T-helper 2 cell (primary cell): ENCODE measurements at regions not wholly inside any gene's neighbourhood (a gene's known extent, or its start where the extent isn't known, plus 50 kb on each side); places are given as distances from the start of the nearest gene placed in this dataset.

Source experiments
- DNase-seq, 5 experiments: peaks; one replicate each; pipeline versions ENCODE4 v3.0.0 to v3.0.0-alpha.2; 2012 to 2022

GRCh38 chr4:142974328-142974727, 128.2 kb upstream of the INPP4B start:
- no peak for DNase-seq

DNA sequence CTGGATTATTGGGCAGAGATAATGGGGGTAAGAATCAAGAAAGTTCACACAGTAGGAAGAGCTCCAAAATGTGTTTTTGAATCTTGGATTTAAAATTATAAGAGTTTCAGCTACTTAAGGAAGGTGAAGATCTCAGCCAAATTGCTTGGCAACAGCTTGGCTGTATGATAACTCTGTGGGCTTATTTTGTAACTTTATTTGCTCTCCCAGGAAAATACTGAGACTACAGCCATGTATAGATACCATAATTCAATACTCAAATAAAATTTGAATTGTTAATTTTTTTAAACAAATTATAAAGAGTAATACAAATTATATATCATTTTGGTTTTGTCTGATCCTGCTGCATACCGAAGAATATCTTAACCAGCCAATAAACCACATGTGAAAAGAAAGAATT, 129.5 kb upstream of the INPP4B start:
- DNase-seq = no peak

GRCh38 chr4:142976482-142976881, 130.4 kb upstream of the INPP4B start:
- no peak for DNase-seq

DNA sequence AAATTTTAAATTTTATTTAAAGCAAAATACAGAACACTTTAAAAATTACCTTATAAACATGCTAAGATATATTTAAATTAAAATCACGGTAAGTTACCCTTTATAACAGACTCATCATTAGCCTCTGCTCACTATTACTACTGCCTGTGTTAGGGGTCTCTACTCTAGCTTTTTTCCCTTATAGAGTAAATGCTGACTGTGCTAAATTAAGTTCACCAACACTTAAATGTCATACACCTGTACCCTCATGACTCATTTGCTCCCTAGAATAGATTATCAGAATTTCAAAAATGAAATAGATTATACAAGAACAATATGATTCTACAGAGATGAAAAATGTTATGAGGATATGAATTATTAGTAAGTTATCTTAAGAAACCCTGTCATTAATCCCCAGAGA, 131.1 kb upstream of the INPP4B start:
- DNase-seq = no peak

GRCh38 chr4:142983065-142983464, 137.0 kb upstream of the INPP4B start:
- DNase-seq = no peak

GRCh38 chr4:142983589-142983988, 137.5 kb upstream of the INPP4B start:
- no peak for DNase-seq

GRCh38 chr4:142984871-142985585, 138.9 kb upstream of the INPP4B start:
- DNase-seq = no peak

DNA sequence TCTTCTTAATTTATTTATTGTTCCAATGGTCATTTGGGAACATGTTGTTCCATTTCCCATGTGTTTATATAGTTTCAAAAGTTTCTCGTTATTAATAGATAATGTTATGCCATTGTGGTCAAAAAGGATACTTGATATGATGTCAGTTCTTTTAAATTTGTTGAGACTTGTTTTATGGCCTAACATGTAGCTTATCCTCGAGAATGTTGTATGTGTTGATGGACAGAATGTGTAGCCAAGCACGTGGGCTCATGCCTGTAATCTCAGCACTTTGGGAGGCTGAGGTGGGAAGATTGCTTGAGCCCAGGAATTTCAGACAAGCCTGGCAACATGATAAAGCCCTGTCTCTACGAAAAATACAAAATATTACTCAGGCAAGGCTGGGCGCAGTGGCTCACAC, 168.5 kb upstream of the USP38 start:
- DNase-seq = no peak

- no peak for DNase-seq
Measured at GRCh38 chr4:143017210-143017609, 167.5 kb upstream of the USP38 start.

DNA sequence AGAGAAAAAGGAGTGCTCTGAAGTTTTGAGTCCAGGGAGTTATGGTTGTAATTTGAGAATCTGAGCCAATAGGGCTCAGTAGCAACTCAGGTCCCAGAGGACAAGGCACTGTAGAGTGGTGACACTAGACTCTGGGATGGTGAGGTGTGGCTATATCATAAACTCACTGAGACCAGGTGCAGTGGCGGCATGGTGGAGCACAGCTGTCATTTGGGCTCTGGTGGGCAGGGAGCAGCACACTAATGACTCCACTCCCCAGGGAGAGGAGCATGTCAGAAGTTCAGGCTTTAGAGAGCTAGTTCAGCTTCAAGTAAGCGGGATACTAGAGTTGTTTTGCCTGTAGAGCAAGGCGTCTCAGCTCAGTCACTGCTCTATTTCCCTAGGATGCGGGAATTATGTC, 165.4 kb upstream of the USP38 start:
- DNase-seq = no peak

DNA sequence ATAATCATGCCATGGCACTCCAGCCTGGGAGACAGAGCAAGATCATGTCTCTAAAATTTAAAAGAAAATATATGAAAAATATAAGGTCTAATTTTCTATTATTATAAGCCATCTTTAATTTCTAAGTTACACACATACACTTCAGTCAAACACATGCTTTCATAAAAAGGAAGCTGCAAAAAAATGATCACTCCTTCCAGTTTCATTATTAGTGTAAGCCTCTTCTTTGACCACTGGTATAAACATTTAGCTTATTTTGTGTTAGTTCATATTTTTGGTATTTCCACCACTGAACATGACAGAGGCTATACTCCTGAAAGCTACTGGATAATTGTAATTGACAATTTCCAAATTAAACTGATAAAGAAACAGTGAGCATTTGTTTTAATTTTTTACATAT, 163.3 kb upstream of the USP38 start:
- peak in 1 of 5 experiments; percentile 29 for DNase-seq

- no peak for DNase-seq
Measured at GRCh38 chr4:143023239-143023918, 161.3 kb upstream of the USP38 start.

DNA sequence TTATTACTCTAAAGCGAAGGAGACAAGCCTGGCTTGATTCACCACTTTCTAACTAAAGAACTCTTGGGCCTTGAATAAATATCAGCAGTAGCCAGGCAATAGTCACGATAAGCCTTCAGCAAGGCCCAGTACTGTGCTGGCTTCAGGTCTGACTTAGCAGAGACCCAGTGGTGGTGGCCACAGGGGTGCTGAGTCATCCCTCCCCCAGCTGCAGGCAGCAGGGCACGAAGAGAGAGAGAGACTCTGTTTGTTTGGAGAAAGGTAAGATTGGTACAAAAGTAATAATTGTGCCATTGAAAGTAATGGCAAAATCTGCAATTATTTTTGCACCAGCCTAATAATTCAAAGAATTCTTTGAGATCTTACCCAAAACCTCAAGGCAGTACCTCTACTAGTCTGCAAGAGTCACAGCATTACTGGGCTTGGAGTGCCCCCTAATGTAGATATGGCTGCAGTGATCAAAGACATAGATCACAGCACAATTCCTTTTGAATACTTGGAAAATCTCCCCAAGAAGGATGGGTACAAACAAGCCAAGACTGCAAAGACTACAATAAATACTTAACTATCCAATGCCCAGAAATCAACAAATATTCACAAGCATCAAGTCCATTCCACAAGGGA, 159.5 kb upstream of the USP38 start:
- no peak for DNase-seq

- no peak for DNase-seq
Measured at GRCh38 chr4:143026459-143027170, 158.1 kb upstream of the USP38 start.

GRCh38 chr4:143035661-143036060, 149.1 kb upstream of the USP38 start:
- DNase-seq = no peak

DNA sequence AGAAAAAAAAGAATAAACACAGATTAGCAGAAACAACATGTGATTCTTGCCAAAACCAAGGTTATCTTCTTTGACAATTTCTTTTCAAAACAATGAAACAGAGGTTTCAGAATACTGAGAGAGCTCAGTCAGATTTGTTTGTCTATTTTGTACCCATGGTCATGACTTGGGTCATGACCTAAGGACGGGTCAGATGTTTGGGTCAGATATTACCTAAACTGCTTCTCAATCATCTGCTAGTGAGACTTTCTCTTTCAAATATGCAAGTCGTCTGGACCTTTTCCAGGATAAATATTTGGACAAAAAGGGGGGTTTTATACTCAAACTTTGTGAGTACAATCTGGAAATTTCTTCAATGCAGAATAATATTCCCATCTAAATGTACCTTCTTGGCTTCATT, 148.3 kb upstream of the USP38 start:
- DNase-seq = no peak

- no peak for DNase-seq
Measured at GRCh38 chr4:143046454-143046853, 138.3 kb upstream of the USP38 start.

- no peak for DNase-seq
Measured at GRCh38 chr4:143046906-143047305, 137.8 kb upstream of the USP38 start.

DNA sequence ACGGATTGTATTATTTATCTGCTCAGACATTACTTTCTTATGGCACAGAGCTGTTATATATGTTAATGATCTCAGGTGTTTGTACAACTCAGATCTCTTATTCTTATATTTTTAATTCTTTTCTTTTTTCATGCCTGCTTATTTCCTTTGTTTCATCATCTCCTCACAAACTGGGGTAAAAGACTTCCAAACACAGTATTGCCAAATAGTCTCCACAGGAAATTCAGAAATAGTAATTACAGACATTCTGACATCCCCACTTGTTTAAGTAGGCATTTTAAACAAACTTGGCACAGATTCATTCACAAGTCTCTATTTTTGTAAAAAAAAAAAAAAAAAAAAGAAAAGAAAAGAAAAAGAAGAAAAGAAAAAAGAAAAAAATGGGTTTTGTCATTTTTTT, 129.7 kb upstream of the USP38 start:
- DNase-seq = no peak

- DNase-seq = no peak
Measured at GRCh38 chr4:143055997-143056396, 128.7 kb upstream of the USP38 start.

DNA sequence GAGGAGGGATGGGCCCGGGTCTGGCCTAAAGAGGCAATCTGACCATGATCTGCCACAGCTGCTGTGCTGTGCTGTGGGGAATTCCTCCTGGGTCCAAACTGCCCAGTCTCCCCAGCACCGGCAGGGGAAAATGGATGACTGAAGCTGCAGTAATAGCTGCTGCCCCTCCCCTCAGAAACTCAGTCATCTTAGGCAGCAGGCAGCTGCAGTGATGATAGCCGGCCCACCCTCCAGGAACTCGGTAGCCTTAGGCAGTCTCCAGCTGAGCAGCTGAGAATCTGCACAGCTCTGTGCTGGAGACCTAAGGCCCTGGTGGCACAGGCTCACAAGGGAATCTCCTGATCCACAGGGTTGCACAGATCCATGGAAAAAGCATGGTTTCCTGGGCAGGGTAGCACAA, 113.4 kb upstream of the USP38 start:
- DNase-seq = no peak

GRCh38 chr4:143076723-143077122, 108.0 kb upstream of the USP38 start:
- no peak for DNase-seq

GRCh38 chr4:143082701-143083100, 102.0 kb upstream of the USP38 start:
- DNase-seq = no peak
